ENCODE measurements at regions not wholly inside any gene's neighbourhood (a gene's known extent, or its start where the extent isn't known, plus 50 kb on each side); places are given as distances from the start of the nearest gene placed in this dataset.

DNA sequence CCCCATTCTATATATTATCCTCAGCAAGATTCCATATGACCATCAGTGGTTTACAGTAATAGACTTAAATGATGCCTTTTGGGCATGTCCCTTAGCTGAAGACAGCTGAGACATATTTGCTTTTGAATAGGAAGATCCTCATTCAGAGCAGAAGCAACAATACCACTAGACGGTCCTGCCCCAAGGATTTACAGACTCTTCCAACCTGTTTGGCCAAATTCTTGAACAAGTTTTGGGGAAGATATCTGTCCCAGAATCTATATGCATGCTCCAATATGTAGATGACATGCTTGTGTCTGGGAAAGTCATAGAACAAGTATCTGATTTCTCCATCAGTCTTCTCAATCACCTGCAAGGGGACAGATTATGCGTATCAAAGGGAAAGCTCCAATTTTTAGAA is 137.1 kb upstream of the RMP24 start:
- ChIA-PET POLR2A (no interaction called here), CTCF (no interaction called here)
- Histone ChIP-seq H3K27ac (ENCODE audit: insufficient read depth, low read depth, low read length) (no peak overlapping the region), H3K9ac (replicated peaks; ENCODE audit: extremely low read depth, insufficient read depth, low read length) (no peak overlapping the region), H3K79me2 (ENCODE audit: control insufficient read depth, insufficient read depth, low read length) (no peaks in the 10 kb centered on the region), H3K9me1 (replicated peaks; ENCODE audit: control insufficient read depth, extremely low read depth, insufficient read depth, low read length) (no peaks in the 10 kb centered on the region), H3K4me2 (ENCODE audit: insufficient read depth, low read length) (no peak overlapping the region), H3K9me3 (replicated peaks; ENCODE audit: control insufficient read depth, insufficient read depth, low read length) (no peaks in the 10 kb centered on the region), H3K4me3 (replicated peaks in 1 of 3; ENCODE audit: insufficient read depth in 1 of 3, low read depth in 1 of 3, low read length in 3 of 3) (no peak overlapping the region), H2AFZ (ENCODE audit: low read depth, low read length) (no peak overlapping the region), H3K4me1 (ENCODE audit: control insufficient read depth, extremely low read depth, insufficient read depth, low read length) (no peaks in the 10 kb centered on the region), H4K20me1 (replicated peaks; ENCODE audit: control insufficient read depth, extremely low read depth, insufficient read depth, low read length) (no peaks in the 10 kb centered on the region), H3K27me3 (ENCODE audit: control insufficient read depth in 2 of 2, insufficient read depth in 2 of 2, low read length in 2 of 2) (peaks cover 0 to 21% of the 10 kb centered on the region in 2 experiments), H3K36me3 (ENCODE audit: control insufficient read depth in 2 of 2, extremely low read depth in 1 of 2, insufficient read depth in 2 of 2, low read length in 2 of 2) (no peaks in the 10 kb centered on the region)
- TF ChIP-seq FOS (IDR thresholded peaks at IDR 0.05; ENCODE audit: borderline replicate concordance, insufficient read depth, low read length): no peak
- TF ChIP-seq MYC (IDR thresholded peaks at IDR 0.05; ENCODE audit: low read depth, low read length): no peak
- TF ChIP-seq, protein P1, sequence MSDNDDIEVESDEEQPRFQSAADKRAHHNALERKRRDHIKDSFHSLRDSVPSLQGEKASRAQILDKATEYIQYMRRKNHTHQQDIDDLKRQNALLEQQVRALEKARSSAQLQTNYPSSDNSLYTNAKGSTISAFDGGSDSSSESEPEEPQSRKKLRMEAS (IDR thresholded peaks at IDR 0.05; ENCODE audit: insufficient read depth, insufficient read length): no peak
- no peak for TF ChIP-seq JUN (IDR thresholded peaks at IDR 0.05; ENCODE audit: borderline replicate concordance, insufficient read depth, insufficient read length, low read depth)
- no peak for TF ChIP-seq POLR2AphosphoS5 (IDR thresholded peaks at IDR 0.05; ENCODE audit: insufficient read depth, low read depth, low read length)
- no peak for TF ChIP-seq POLR2A (IDR thresholded peaks at IDR 0.05; ENCODE audit: low read depth, low read length)
- TF ChIP-seq EZH2 (IDR thresholded peaks at IDR 0.05; ENCODE audit: borderline replicate concordance, low read depth, low read length, severe bottlenecking): no peak
- no peak for TF ChIP-seq GATA2 (IDR thresholded peaks at IDR 0.05; ENCODE audit: insufficient read depth, insufficient read length, low read depth, low read length)
- TF ChIP-seq, protein P2, sequence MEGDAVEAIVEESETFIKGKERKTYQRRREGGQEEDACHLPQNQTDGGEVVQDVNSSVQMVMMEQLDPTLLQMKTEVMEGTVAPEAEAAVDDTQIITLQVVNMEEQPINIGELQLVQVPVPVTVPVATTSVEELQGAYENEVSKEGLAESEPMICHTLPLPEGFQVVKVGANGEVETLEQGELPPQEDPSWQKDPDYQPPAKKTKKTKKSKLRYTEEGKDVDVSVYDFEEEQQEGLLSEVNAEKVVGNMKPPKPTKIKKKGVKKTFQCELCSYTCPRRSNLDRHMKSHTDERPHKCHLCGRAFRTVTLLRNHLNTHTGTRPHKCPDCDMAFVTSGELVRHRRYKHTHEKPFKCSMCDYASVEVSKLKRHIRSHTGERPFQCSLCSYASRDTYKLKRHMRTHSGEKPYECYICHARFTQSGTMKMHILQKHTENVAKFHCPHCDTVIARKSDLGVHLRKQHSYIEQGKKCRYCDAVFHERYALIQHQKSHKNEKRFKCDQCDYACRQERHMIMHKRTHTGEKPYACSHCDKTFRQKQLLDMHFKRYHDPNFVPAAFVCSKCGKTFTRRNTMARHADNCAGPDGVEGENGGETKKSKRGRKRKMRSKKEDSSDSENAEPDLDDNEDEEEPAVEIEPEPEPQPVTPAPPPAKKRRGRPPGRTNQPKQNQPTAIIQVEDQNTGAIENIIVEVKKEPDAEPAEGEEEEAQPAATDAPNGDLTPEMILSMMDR (IDR thresholded peaks at IDR 0.05; ENCODE audit: extremely low read depth in 1 of 2, insufficient read depth in 1 of 2, low read depth in 1 of 2, low read length in 2 of 2): no peak
- FAIRE-seq (no peak), DNase-seq (ENCODE audit: low read depth, low spot score) (no peak)
- dilution Hi-C loops (cut with MboI; ENCODE audit: extremely low pct_ligation_motif_present, low sequenced_read_pairs) (no loop called here), intact Hi-C loops (cut with micrococcal nuclease) (loop anchor here (10.0 kb wide), 1 partner anchor 451 kb away; no protein-coding TSS in a partner anchor)
- no TSS peak for BruUV-seq (replicated peaks)

Measured in endothelial cell of umbilical vein (primary cell).